PC-9 (cell line): ENCODE measurements at regions not wholly inside any gene's neighbourhood (a gene's known extent, or its start where the extent isn't known, plus 50 kb on each side); places are given as distances from the start of the nearest gene placed in this dataset.

ENCODE experiments used
- BruUV-seq: library from RNA; stranded (reverse); fragments of 400-500 nt; replicated peaks from 2 replicates; lab custom pipeline; 2021; lab: Mats Ljungman, UMichigan
- CTCF ChIA-PET: fragments of 300-600 bp; sonication (Branson Sonifier 250); formaldehyde crosslinking; loops from one replicate; lab custom pipeline; 2022; ENCODE audit warnings: antibody characterized with exemption; lab: Charles Lee
- POLR2A ChIA-PET: fragments of 300-600 bp; sonication (Branson Sonifier 250); formaldehyde crosslinking; loops from one replicate; lab custom pipeline; 2022; ENCODE audit warnings: antibody characterized with exemption; ENCODE audit not compliant: unreplicated experiment; lab: Charles Lee
- DNase-seq, 2 experiments: peaks; one replicate each; pipeline versions ENCODE4 v3.0.0 to v3.0.0-alpha.2; 2015 to 2022; ENCODE audit warnings: mixed read lengths in 1 of 2
- H2AFZ ChIP-seq: fragments of 200-600 bp; sonication (generic); 2 replicates; pipeline ENCODE4 v1.8.1; 2017; ENCODE audit warnings: antibody characterized with exemption
- H3F3A ChIP-seq: fragments of 200-600 bp; sonication (generic); 2 replicates; pipeline ENCODE4 v1.8.1; 2017; ENCODE audit warnings: antibody characterized with exemption, mild to moderate bottlenecking, low read depth; ENCODE audit not compliant: insufficient read depth
- H3K27ac ChIP-seq: fragments of 200-600 bp; sonication (generic); 2 replicates; pipeline ENCODE4 v1.6.1; 2016; ENCODE audit warnings: mixed run types
- H3K27me3 ChIP-seq: fragments of 200-600 bp; sonication (generic); 2 replicates; pipeline ENCODE4 v1.6.1; 2016; ENCODE audit warnings: low read depth, mixed run types; ENCODE audit not compliant: insufficient read depth
- H3K36me3 ChIP-seq: fragments of 200-600 bp; sonication (generic); 2 replicates; pipeline ENCODE4 v1.6.1; 2016; ENCODE audit warnings: low read depth, mixed run types
- H3K4me1 ChIP-seq: fragments of 200-600 bp; sonication (generic); replicated peaks from 2 replicates; pipeline ENCODE4 v1.6.1; 2016; ENCODE audit warnings: mixed run types; ENCODE audit not compliant: insufficient read depth
- H3K4me2 ChIP-seq: fragments of 200-600 bp; sonication (generic); 2 replicates; pipeline ENCODE4 v1.6.1; 2017; ENCODE audit warnings: mixed run types
- H3K4me3 ChIP-seq: fragments of 200-600 bp; sonication (generic); 2 replicates; pipeline ENCODE4 v1.6.1; 2016; ENCODE audit warnings: mixed run types
- H3K79me2 ChIP-seq: fragments of 200-600 bp; sonication (generic); 2 replicates; pipeline ENCODE4 v1.6.1; 2017; ENCODE audit warnings: low read depth, mixed run types
- H3K9me2 ChIP-seq: fragments of 200-600 bp; sonication (generic); 2 replicates; pipeline ENCODE4 v1.8.1; 2017; ENCODE audit warnings: mild to moderate bottlenecking; ENCODE audit not compliant: insufficient read depth
- H3K9me3 ChIP-seq: fragments of 200-600 bp; sonication (generic); 2 replicates; pipeline ENCODE4 v1.8.1; 2016; ENCODE audit warnings: low read depth; ENCODE audit not compliant: insufficient read depth
- H4K20me1 ChIP-seq: fragments of 200-600 bp; sonication (generic); 2 replicates; pipeline ENCODE4 v1.8.1; 2017; ENCODE audit not compliant: insufficient read depth
- EZH2 ChIP-seq: fragments of 200-600 bp; sonication (generic); IDR thresholded peaks from 2 replicates; pipeline ENCODE4 v1.8.0; 2017; ENCODE audit warnings: antibody characterized with exemption, low read depth
- intact Hi-C: fragments of 100-400 bp; cut with micrococcal nuclease; formaldehyde crosslinking; loops from one replicate; pipeline ENCODE4 v1.10.0; 2022; ENCODE audit not compliant: unreplicated experiment
- TF ChIP-seq, protein P1 (sequence below): fragments of 200-600 bp; sonication (generic); conservative IDR thresholded peaks from 2 replicates; pipeline ENCODE4 v1.6.1; 2017; ENCODE audit warnings: mixed run types, antibody characterized with exemption, mild to moderate bottlenecking, moderate library complexity

DNA sequence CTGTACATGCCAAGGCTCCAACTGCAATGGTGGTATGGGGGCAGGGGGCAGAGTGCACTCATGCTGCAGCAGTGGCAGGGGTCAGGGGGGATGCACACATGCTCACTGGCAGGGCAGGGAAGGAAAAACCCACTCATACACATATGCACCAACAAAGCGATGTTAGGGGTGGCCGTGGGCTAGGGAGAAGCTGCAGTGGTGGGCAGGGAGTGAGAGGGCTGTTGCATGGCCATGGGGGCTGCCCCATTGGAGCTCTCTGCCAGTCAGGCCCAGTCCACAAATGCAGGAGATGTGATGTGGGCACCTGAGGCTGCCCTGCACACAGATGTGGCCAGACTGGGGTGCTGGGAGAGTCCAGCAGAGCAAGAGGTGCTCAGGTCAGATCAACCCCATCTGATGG lies 238.1 kb upstream of the NXPH2 start:
- Histone ChIP-seq H3K36me3 (no peaks in the 10 kb centered on the region), H3K79me2 (no peaks in the 10 kb centered on the region), H3K4me2 (no peak overlapping the region), H4K20me1 (no peaks in the 10 kb centered on the region), H3K4me3 (no peak overlapping the region), H3K27ac (no peak overlapping the region), H2AFZ (no peak overlapping the region), H3K27me3 (no peaks in the 10 kb centered on the region), H3K4me1 (no peaks in the 10 kb centered on the region), H3F3A (no peaks in the 10 kb centered on the region), H3K9me2 (no peaks in the 10 kb centered on the region), H3K9me3 (no peaks in the 10 kb centered on the region)
- DNase-seq = no peak
- intact Hi-C loops = no loop called here
- ChIA-PET CTCF (no interaction called here), POLR2A (no interaction called here)
- no TSS peak for BruUV-seq
- TF ChIP-seq, protein P1, sequence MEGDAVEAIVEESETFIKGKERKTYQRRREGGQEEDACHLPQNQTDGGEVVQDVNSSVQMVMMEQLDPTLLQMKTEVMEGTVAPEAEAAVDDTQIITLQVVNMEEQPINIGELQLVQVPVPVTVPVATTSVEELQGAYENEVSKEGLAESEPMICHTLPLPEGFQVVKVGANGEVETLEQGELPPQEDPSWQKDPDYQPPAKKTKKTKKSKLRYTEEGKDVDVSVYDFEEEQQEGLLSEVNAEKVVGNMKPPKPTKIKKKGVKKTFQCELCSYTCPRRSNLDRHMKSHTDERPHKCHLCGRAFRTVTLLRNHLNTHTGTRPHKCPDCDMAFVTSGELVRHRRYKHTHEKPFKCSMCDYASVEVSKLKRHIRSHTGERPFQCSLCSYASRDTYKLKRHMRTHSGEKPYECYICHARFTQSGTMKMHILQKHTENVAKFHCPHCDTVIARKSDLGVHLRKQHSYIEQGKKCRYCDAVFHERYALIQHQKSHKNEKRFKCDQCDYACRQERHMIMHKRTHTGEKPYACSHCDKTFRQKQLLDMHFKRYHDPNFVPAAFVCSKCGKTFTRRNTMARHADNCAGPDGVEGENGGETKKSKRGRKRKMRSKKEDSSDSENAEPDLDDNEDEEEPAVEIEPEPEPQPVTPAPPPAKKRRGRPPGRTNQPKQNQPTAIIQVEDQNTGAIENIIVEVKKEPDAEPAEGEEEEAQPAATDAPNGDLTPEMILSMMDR = no peak
- TF ChIP-seq EZH2 = no peak

- no peaks in the 10 kb centered on the region for H4K20me1 ChIP-seq
- BruUV-seq = no TSS peak
- no peak for TF ChIP-seq EZH2
- no peak overlapping the region for H2AFZ ChIP-seq
- no peak for DNase-seq
- no peaks in the 10 kb centered on the region for H3K9me3 ChIP-seq
- H3K27me3 ChIP-seq = no peaks in the 10 kb centered on the region
- H3K79me2 ChIP-seq = no peaks in the 10 kb centered on the region
- no peaks in the 10 kb centered on the region for H3K4me1 ChIP-seq
- no peaks in the 10 kb centered on the region for H3K36me3 ChIP-seq
- ChIA-PET POLR2A (no interaction called here), CTCF (no interaction called here)
- no peaks in the 10 kb centered on the region for H3K9me2 ChIP-seq
- intact Hi-C loops = no loop called here
- no peaks in the 10 kb centered on the region for H3F3A ChIP-seq
- no peak overlapping the region for H3K4me2 ChIP-seq
- no peak overlapping the region for H3K27ac ChIP-seq
- no peak overlapping the region for H3K4me3 ChIP-seq
These were observed 226.9 kb upstream of the NXPH2 start for GRCh38 chr2:139007130-139007529.

- BruUV-seq = no TSS peak
- no peak for DNase-seq
- Histone ChIP-seq H3K9me2 (no peaks in the 10 kb centered on the region), H3K9me3 (no peaks in the 10 kb centered on the region), H3F3A (no peaks in the 10 kb centered on the region), H3K27ac (no peak overlapping the region), H3K36me3 (no peaks in the 10 kb centered on the region), H3K4me3 (no peak overlapping the region), H3K27me3 (no peaks in the 10 kb centered on the region), H4K20me1 (no peaks in the 10 kb centered on the region), H3K4me2 (no peak overlapping the region), H2AFZ (no peak overlapping the region), H3K4me1 (0 out of 2 replicates have a peak, but pooled peaks cover 11% of the 10 kb centered on the region), H3K79me2 (no peaks in the 10 kb centered on the region)
- no peak for TF ChIP-seq EZH2
- TF ChIP-seq, protein P1 = no peak
- POLR2A ChIA-PET = no interaction called here
- intact Hi-C loops = no loop called here
- CTCF ChIA-PET = no interaction called here
These were observed 220.1 kb upstream of the NXPH2 start for GRCh38 chr2:139000131-139000785.
